Ascending aorta (tissue), 2 donors: ENCODE measurements at regions not wholly inside any gene's neighbourhood (a gene's known extent, or its start where the extent isn't known, plus 50 kb on each side); places are given as distances from the start of the nearest gene placed in this dataset.

Experiments
- DNase-seq, 2 donors: peaks; one replicate each; pipeline ENCODE4 v3.0.0-alpha.2; 2019; ENCODE audit warnings: low spot score in 2 of 2
- H3K27ac ChIP-seq, 2 donors: fragments of 200-600 bp; sonication (generic); one replicate each; pipeline ENCODE4 v1.5.1; 2016 to 2017; ENCODE audit warnings: mild to moderate bottlenecking in 1 of 2
- H3K27me3 ChIP-seq: fragments of 200-600 bp; sonication (generic); one replicate; pipeline ENCODE4 v1.5.1; 2017
- H3K36me3 ChIP-seq, 2 donors: fragments of 200-600 bp; sonication (generic); one replicate each; pipeline ENCODE4 v1.5.1; 2016
- H3K4me1 ChIP-seq, 2 donors: fragments of 200-600 bp; sonication (generic); one replicate each; pipeline ENCODE4 v1.5.1; 2016 to 2017; ENCODE audit warnings: mild to moderate bottlenecking in 1 of 2
- H3K4me3 ChIP-seq, 2 donors: fragments of 200-600 bp; sonication (generic); one replicate each; pipeline ENCODE4 v1.5.1; 2016 to 2017; ENCODE audit warnings: mild to moderate bottlenecking in 1 of 2
- H3K9me3 ChIP-seq, 2 donors: fragments of 200-600 bp; sonication (generic); one replicate each; pipeline ENCODE4 v1.5.1; 2016
- intact Hi-C: fragments of 100-400 bp; cut with DNase I; formaldehyde crosslinking; loops from one replicate; pipeline ENCODE4 v1.15.1; 2023
- TF ChIP-seq, protein P1 (sequence below), 3 experiments: fragments of 200-600 bp in 2 of 3; fragments of 450-650 bp in 1 of 3; sonication (generic) in 2 of 3; IDR thresholded peaks; one replicate each; pipeline ENCODE4 v1.5.1; 2016 to 2019; ENCODE audit warnings: antibody characterized with exemption in 3 of 3, mild to moderate bottlenecking in 1 of 3, moderate library complexity in 1 of 3

DNA sequence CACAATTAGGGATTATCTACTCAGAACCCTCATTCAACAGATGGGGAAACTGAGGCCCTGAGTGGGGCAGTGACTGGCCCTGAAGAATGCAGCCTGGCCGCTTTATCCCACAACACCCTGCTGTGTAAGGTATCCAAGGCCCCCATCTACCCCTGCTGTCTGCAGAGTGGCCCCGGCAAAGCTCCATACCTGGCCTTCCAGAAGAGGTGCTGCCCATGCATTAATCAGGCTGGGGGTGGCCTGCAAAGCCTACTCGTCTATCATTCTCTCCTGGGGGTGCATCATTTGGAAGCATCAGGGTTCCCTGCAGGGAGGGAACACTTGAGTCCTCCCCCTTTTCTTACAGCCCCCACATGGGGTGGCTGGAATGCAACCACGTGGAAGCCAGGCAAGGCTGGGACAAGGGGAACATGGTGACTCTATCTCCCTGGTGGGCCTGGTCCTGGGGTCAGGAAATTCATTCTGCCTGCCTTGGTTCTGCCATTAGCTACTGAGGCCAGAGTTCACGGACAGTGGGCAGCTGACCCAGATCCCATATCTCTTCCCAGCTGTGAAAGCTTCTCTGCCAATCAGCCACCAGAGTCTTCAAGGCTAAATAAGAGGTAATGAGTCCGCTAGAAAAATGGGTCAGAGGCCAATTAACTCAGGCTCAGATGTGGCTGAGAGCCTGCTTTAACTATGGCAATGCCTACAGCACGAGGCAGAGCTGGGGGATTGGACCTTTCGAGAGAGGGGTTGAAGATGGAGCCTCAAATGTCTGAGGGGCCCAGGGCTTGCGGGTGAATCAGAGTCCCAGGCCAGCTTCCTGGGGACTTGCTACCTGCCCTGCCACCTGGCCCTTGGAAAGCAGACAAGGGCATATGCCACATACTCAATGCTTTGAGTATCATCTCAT is 72.3 kb upstream of the TOX2 start:
- Histone ChIP-seq H3K9me3 (no peaks in the 10 kb centered on the region), H3K27ac (no peak overlapping the region), H3K4me1 (no peaks in the 10 kb centered on the region), H3K27me3 (no peaks in the 10 kb centered on the region), H3K4me3 (no peak overlapping the region), H3K36me3 (no peaks in the 10 kb centered on the region)
- intact Hi-C loops = loop anchor here (5.0 kb wide), 1 partner anchor 240 kb away; no protein-coding TSS in a partner anchor
- no peak for DNase-seq
- TF ChIP-seq, protein P1, sequence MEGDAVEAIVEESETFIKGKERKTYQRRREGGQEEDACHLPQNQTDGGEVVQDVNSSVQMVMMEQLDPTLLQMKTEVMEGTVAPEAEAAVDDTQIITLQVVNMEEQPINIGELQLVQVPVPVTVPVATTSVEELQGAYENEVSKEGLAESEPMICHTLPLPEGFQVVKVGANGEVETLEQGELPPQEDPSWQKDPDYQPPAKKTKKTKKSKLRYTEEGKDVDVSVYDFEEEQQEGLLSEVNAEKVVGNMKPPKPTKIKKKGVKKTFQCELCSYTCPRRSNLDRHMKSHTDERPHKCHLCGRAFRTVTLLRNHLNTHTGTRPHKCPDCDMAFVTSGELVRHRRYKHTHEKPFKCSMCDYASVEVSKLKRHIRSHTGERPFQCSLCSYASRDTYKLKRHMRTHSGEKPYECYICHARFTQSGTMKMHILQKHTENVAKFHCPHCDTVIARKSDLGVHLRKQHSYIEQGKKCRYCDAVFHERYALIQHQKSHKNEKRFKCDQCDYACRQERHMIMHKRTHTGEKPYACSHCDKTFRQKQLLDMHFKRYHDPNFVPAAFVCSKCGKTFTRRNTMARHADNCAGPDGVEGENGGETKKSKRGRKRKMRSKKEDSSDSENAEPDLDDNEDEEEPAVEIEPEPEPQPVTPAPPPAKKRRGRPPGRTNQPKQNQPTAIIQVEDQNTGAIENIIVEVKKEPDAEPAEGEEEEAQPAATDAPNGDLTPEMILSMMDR (IDR thresholded peaks at IDR 0.05) = no peak

GRCh38 chr20:43840382-43841070 is 74.1 kb upstream of the TOX2 start:
- Histone ChIP-seq H3K9me3 (no peaks in the 10 kb centered on the region), H3K4me1 (no peaks in the 10 kb centered on the region), H3K27me3 (no peaks in the 10 kb centered on the region), H3K4me3 (no peak overlapping the region), H3K36me3 (no peaks in the 10 kb centered on the region), H3K27ac (no peak overlapping the region)
- intact Hi-C loops = loop anchor here (5.0 kb wide), 1 partner anchor 242 kb away; no protein-coding TSS in a partner anchor
- no peak for DNase-seq
- TF ChIP-seq, protein P1 (IDR thresholded peaks at IDR 0.05) = peak in 1 of 3 experiments; percentile 36

GRCh38 chr20:43839793-43840199 is 74.9 kb upstream of the TOX2 start:
- Histone ChIP-seq H3K27ac (no peak overlapping the region), H3K36me3 (no peaks in the 10 kb centered on the region), H3K9me3 (no peaks in the 10 kb centered on the region), H3K4me3 (no peak overlapping the region), H3K27me3 (no peaks in the 10 kb centered on the region), H3K4me1 (no peaks in the 10 kb centered on the region)
- intact Hi-C loops = loop anchor here (5.0 kb wide), 1 partner anchor 243 kb away; no protein-coding TSS in a partner anchor
- TF ChIP-seq, protein P1 (IDR thresholded peaks at IDR 0.05) = no peak
- DNase-seq = no peak

GRCh38 chr20:43838703-43839060 is 76.0 kb upstream of the TOX2 start:
- H3K27ac ChIP-seq = no peak overlapping the region
- H3K36me3 ChIP-seq = no peaks in the 10 kb centered on the region
- no peaks in the 10 kb centered on the region for H3K4me1 ChIP-seq
- intact Hi-C loops = no loop called here
- TF ChIP-seq, protein P1 (IDR thresholded peaks at IDR 0.05) = no peak
- no peaks in the 10 kb centered on the region for H3K9me3 ChIP-seq
- no peak overlapping the region for H3K4me3 ChIP-seq
- peak in 1 of 2 donors; percentile 38 for DNase-seq
- H3K27me3 ChIP-seq = no peaks in the 10 kb centered on the region

- Histone ChIP-seq H3K9me3 (no peaks in the 10 kb centered on the region), H3K27ac (no peak overlapping the region), H3K27me3 (no peaks in the 10 kb centered on the region), H3K4me1 (no peaks in the 10 kb centered on the region), H3K4me3 (no peak overlapping the region), H3K36me3 (no peaks in the 10 kb centered on the region)
- DNase-seq = no peak
- TF ChIP-seq, protein P1 (IDR thresholded peaks at IDR 0.05) = no peak
- intact Hi-C loops = no loop called here
Observed at GRCh38 chr20:43837856-43838702, 76.6 kb upstream of the TOX2 start.
